SW 1271 (cell line): ENCODE measurements at regions not wholly inside any gene's neighbourhood (a gene's known extent, or its start where the extent isn't known, plus 50 kb on each side); places are given as distances from the start of the nearest gene placed in this dataset.

Experiments
- DNase-seq, 2 experiments: peaks; one replicate each; lab custom pipeline; 2025; lab: John Stamatoyannopoulos, UW

- no peak for DNase-seq
These were observed 321.5 kb upstream of the PKDCC start for GRCh38 chr2:41726364-41726763.

GRCh38 chr2:41727152-41727551 is 320.7 kb upstream of the PKDCC start:
- DNase-seq: no peak

DNA sequence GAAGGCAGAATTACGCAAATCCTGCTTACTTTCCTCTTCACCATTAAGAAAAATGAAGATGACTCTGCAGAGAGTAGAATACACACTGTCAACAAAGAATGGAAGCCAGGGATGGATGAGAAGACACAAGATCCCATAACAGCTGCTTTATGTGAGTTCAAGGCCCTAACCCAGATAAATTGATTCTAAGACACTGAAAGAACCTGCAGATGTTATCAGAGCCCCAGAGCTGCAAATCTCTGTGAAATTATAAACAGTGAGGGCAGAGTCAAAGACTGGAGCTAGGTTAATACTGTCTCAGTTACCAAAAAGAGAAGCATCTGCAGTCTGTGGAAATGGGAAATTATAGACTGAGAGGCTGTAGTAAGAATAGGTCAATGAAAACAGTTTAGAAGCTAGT is 320.1 kb upstream of the PKDCC start:
- DNase-seq: no peak

- no peak for DNase-seq
These were observed 319.0 kb upstream of the PKDCC start for GRCh38 chr2:41728788-41729338.

- DNase-seq: no peak
These were observed 317.9 kb upstream of the PKDCC start for GRCh38 chr2:41729800-41730364.

GRCh38 chr2:41735006-41735405 is 312.8 kb upstream of the PKDCC start:
- no peak for DNase-seq

DNA sequence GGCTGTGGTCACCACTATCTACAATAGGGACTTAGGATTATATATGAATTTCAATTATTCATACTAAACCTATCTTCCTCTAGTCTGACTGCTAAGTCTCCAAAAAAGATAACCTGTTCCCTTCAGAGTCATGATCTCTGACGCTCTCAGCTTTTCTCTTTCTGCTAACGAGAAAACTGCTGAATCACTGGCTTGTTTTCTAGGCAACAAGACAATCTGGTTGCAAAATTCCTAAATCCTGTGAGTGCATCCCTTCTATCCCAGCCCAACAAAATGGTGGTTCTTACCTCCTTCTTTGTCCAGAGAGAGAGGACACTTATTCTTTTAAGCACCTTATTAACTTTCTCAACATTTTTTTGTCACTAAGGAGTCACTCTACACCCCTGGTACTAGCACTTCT is 312.3 kb upstream of the PKDCC start:
- DNase-seq: no peak

DNA sequence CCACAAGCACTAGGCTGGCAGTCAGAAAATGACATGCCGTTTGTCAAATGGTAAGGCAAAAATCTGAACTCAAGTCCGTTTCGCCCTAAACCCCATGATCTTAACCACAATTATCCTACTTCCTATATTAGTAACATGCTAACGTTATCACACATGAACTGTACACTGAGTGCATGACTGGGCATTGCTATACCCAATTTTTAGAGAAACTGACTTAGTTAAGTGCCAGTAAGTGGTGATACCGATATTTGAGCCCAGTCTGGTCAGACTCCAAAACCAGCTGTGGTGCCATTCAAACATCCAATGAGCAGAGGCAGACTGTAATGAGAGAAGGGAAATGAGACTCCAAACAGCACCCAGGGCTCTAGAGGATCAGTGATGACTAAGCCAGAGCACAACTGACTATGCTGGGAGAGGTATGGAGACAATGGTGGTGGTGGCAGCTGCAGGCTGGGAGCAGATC is 311.7 kb upstream of the PKDCC start:
- no peak for DNase-seq

GRCh38 chr2:41736586-41736985 is 311.2 kb upstream of the PKDCC start:
- DNase-seq: no peak

DNA sequence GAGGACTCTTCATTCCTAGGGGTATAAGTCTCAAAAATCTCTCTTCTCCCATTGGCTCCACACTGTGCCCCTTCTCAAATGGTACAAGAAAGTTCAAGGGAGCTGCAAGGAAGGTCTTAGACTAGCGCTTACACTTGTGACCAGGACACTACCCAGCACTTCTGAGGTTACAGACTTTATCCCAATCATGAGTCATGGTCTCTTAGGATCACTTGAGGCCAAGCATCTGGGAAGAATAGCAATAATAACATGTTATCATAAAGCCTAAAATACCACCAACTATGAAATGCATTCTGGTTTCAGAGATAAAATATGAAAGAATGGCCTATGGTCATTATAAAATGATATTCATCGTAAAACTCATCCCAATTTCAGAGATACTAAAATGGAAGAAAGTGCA is 309.9 kb upstream of the PKDCC start:
- no peak for DNase-seq

- DNase-seq: no peak
These were observed 305.7 kb upstream of the PKDCC start for GRCh38 chr2:41741951-41742595.

DNA sequence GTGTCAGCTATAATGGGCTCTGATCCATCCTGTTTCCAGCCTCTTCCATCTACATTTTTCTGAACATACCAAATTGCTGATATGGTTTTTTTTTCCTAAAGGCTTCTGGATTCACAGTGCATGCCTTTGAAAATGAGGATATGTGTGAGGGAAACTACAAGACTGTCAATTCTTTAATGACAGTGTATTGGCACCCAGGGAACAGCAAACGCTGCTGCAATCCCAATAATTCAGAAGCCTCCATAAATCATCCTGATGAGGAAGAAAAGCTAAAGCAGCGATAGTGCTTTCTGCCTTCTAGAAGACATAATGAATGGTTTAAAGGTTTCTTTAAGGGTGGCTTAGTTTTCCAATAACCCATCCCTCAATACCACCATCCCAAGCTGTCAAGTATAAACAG is 304.5 kb upstream of the PKDCC start:
- DNase-seq: no peak

GRCh38 chr2:41750829-41751228 is 297.0 kb upstream of the PKDCC start:
- DNase-seq: no peak

DNA sequence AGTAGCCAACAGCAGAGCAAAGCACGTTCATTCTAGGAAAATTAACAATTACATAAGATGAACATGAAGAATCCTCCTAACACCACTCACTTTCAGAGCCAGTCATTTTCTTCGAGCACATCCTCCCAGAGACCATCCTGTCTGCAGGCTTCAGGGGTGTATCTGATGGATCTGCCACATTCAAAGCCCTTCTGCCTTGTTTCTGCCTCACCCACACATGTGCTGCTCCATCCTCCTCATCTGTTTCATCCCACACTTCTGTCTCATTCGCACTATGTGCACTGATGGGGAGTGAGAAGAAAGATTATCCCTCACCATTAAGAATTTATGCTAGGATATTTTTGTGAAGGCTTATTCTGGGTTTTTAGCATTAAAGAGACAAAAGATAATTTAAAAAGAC is 287.9 kb upstream of the PKDCC start:
- no peak for DNase-seq

GRCh38 chr2:41763141-41763540 is 284.7 kb upstream of the PKDCC start:
- no peak for DNase-seq

DNA sequence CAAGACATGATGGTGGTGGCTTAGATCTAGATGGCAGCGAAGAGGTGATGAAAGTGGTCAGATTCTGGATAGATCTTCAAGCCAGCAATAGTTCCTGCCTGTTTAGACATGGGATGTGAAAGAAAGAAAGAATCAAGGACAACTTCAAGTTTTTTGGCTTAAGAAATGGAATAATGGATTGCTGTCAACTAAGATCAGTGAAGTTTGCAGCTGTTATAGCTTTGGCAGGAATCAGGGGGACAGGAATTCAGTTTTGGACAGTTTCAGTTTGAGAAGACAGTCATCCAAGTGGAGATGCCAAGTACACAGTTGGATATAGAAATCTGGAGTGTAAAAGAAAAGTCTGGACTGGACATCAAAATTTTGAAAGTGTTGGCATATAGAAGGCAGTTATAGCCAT is 283.7 kb upstream of the PKDCC start:
- DNase-seq: no peak

GRCh38 chr2:41764919-41765318 is 282.9 kb upstream of the PKDCC start:
- no peak for DNase-seq

DNA sequence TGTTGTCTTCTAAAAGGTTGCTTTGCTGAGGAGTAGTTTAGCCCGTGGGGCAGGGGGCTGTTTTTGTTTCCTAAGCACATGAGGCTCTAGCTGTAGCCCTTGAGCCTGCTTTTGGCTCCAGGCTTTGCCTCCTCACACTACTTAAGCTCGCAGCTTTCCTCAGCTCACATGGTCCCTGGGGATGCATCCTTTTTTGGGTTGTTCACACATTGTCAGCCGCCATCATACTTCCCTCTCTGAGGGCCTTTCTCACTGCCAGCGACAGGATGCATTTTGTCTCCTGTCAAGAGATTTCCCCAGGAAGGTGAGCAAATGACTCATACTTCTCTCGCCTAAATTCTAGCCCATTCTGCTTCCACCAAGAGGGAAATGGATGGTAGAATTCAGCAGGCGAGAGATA is 279.5 kb upstream of the PKDCC start:
- DNase-seq: no peak

- no peak for DNase-seq
These were observed 276.1 kb upstream of the PKDCC start for GRCh38 chr2:41771710-41772109.

DNA sequence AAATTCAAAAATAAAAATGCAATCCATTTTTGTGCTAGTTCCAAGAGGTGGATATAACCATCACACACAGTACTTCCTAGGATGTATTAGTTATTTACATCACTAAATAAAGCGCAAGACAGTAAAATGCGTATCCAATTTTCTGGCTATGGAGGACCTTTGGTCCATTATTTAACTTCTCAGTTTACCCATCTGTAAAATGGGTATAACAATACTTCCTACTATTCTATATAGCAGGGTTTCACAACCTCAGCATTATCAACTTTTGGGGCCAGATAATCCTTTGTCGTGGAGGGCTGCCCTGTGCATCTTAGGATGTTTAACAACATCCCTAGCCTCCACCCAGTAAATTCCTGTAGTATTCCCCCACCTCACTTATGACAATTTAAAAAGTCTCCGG is 275.1 kb upstream of the PKDCC start:
- DNase-seq: no peak

- no peak for DNase-seq
These were observed 273.7 kb upstream of the PKDCC start for GRCh38 chr2:41774011-41774605.

- DNase-seq: no peak
These were observed 272.3 kb upstream of the PKDCC start for GRCh38 chr2:41775366-41776025.

DNA sequence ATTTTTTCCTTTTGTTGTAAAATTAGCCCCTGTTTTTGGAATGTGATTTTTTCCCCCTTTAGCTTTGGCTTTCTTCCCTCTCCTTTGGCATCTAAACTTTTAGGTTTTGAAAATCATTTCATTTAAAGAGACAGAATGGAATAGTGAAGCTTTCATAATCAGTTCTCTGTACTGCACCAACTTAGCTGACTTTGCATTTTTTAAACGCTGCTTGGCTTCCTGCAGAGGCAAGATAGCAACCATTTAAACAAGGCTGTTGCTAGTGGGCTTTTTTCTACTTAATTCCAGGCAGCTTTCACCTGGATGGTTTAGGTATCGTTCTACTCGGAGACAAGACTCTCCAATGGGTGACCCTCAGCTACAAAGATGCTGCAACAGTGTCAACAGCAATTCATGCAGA is 267.9 kb upstream of the PKDCC start:
- no peak for DNase-seq
